ENCODE measurements at regions not wholly inside any gene's neighbourhood (a gene's known extent, or its start where the extent isn't known, plus 50 kb on each side); places are given as distances from the start of the nearest gene placed in this dataset.

DNA sequence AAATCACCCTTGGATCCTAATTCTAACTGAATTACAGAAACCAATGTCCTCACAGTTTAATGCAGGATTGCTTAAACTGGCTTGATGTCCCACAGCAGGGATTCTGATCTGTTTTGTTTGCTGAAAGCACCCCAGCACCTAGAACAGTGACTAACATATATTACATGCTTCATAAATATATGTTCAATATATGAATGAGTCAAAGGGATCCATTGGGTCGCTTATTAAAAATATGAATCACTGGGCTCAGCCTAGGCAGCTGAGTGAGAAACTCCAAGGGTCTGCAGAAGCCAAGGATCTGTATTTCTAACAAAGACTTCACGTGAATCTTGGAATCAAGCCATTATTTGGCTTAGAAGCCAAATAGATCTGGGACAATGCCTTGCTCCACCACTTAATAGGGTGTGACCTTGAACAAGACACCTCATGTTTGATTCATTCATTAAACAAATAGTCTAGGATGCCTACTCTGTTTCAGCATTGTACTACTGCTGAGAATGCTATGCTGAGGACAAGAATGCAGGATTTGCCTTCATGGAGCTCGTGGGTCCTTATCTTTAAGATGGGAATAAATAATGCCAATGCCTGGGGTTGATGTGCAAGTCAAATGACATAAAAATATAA is 103.4 kb upstream of the DLX6 start:
- Histone ChIP-seq H3K4me3 (no peak overlapping the region), H3K27me3 (no peaks in the 10 kb centered on the region), H3K27ac (no peak overlapping the region), H3K36me3 (no peaks in the 10 kb centered on the region), H3K4me1 (no peaks in the 10 kb centered on the region), H3K9me3 (no peaks in the 10 kb centered on the region), H3K9ac (ENCODE audit: low read depth in 2 of 2, low read length in 2 of 2) (no peak overlapping the region)
- no peak for DNase-seq
- intact Hi-C loops (cut with DNase I), result no loop called here
- TF ChIP-seq, protein P1, sequence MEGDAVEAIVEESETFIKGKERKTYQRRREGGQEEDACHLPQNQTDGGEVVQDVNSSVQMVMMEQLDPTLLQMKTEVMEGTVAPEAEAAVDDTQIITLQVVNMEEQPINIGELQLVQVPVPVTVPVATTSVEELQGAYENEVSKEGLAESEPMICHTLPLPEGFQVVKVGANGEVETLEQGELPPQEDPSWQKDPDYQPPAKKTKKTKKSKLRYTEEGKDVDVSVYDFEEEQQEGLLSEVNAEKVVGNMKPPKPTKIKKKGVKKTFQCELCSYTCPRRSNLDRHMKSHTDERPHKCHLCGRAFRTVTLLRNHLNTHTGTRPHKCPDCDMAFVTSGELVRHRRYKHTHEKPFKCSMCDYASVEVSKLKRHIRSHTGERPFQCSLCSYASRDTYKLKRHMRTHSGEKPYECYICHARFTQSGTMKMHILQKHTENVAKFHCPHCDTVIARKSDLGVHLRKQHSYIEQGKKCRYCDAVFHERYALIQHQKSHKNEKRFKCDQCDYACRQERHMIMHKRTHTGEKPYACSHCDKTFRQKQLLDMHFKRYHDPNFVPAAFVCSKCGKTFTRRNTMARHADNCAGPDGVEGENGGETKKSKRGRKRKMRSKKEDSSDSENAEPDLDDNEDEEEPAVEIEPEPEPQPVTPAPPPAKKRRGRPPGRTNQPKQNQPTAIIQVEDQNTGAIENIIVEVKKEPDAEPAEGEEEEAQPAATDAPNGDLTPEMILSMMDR (IDR thresholded peaks at IDR 0.05), result no peak

DNA sequence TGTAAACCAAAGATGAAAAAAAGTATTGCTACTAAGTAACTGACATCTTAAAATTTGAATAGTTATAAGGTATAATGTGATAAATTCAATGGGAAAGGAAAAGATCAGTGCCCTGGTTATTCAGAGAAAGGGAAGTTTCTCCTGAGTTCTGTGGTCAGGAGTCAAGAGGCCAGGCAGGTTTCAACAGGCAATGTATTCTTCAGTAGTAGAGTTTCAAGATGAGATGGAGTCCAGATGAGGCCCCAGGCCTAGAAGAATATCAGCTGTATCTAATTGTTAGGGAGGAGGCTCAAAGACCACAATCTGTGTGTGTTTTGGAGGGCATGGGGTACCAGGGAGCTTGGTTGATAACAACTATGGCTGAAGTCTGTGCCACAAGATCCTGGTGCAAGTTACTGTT is 101.4 kb upstream of the DLX6 start:
- TF ChIP-seq, protein P1 (IDR thresholded peaks at IDR 0.05), result no peak
- H3K27me3 ChIP-seq, result no peaks in the 10 kb centered on the region
- no peaks in the 10 kb centered on the region for H3K4me1 ChIP-seq
- no peak overlapping the region for H3K27ac ChIP-seq
- no peak overlapping the region for H3K9ac ChIP-seq (ENCODE audit: low read depth in 2 of 2, low read length in 2 of 2)
- no peak overlapping the region for H3K4me3 ChIP-seq
- DNase-seq, result no peak
- no peaks in the 10 kb centered on the region for H3K36me3 ChIP-seq
- H3K9me3 ChIP-seq, result no peaks in the 10 kb centered on the region
- intact Hi-C loops (cut with DNase I), result no loop called here

DNA sequence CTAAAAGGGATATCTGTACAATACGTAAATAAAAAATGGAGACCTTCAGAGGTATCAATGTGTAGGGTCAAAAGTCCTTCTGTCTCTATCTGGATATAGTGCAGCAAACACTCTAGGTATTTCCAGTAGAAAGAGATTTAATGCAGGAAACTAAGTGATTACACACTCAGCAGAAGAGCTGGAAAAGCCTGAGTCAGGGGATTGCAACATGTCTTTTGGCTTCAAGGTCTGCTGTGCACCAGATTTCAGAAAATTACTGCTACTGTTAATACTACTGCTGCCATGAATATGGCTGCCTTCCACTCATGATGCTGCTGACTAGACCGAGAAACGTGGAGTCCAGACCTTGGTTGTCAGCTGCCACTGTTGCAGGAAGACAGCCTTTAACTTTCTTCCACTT is 94.9 kb upstream of the DLX6 start:
- intact Hi-C loops (cut with DNase I), result no loop called here
- TF ChIP-seq, protein P1 (IDR thresholded peaks at IDR 0.05), result no peak
- Histone ChIP-seq H3K9me3 (no peaks in the 10 kb centered on the region), H3K4me1 (no peaks in the 10 kb centered on the region), H3K27ac (no peak overlapping the region), H3K9ac (ENCODE audit: low read depth in 2 of 2, low read length in 2 of 2) (no peak overlapping the region), H3K36me3 (no peaks in the 10 kb centered on the region), H3K4me3 (no peak overlapping the region), H3K27me3 (no peaks in the 10 kb centered on the region)
- no peak for DNase-seq

DNA sequence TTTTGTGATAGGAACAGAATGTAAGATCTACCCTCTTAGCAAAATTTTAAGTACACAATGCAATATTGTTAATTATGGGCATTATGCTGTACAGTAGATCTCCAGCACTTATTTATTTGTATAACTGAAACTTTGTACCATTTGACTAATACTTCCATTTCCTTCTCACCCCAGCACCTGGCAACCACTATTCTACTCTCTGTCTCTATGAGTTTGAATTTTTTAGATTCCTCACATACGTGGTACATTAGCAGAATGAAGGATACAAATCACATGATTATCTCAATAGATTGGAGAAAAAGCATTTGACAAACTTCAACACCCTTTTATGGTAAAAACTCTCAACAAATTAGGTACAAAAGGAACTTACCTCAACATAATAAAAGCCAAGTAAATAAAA is 90.3 kb upstream of the DLX6 start:
- no peaks in the 10 kb centered on the region for H3K27me3 ChIP-seq
- H3K4me1 ChIP-seq, result no peaks in the 10 kb centered on the region
- H3K27ac ChIP-seq, result no peak overlapping the region
- no peak for DNase-seq
- H3K36me3 ChIP-seq, result no peaks in the 10 kb centered on the region
- no peak overlapping the region for H3K4me3 ChIP-seq
- intact Hi-C loops (cut with DNase I), result no loop called here
- TF ChIP-seq, protein P1 (IDR thresholded peaks at IDR 0.05), result no peak
- H3K9ac ChIP-seq (ENCODE audit: low read depth in 2 of 2, low read length in 2 of 2), result no peak overlapping the region
- no peaks in the 10 kb centered on the region for H3K9me3 ChIP-seq

DNA sequence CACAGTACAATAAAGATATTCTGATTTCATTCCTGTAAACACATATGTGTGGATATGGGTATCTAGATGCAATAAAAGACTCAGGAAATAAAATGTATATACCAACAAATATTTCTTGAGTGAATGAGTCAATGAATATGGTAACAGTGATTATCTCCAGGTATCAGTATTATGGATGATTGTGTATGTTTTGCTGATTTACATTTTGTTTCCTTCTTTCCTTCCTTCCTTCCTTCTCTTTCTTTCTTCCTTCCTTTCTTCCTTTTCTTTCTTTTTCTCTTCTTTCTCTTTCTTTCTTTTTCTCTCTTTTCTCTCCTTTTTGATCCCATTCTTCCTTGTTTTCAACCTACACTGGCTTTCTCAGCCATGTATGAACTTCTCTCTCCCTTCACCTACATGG is 85.3 kb upstream of the DLX6 start:
- Histone ChIP-seq H3K4me1 (no peaks in the 10 kb centered on the region), H3K9ac (ENCODE audit: low read depth in 2 of 2, low read length in 2 of 2) (no peak overlapping the region), H3K27ac (no peak overlapping the region), H3K36me3 (no peaks in the 10 kb centered on the region), H3K27me3 (no peaks in the 10 kb centered on the region), H3K9me3 (no peaks in the 10 kb centered on the region), H3K4me3 (no peak overlapping the region)
- TF ChIP-seq, protein P1 (IDR thresholded peaks at IDR 0.05), result no peak
- intact Hi-C loops (cut with DNase I), result no loop called here
- DNase-seq, result no peak
